ENCODE measurements at regions not wholly inside any gene's neighbourhood (a gene's known extent, or its start where the extent isn't known, plus 50 kb on each side); places are given as distances from the start of the nearest gene placed in this dataset.

DNA sequence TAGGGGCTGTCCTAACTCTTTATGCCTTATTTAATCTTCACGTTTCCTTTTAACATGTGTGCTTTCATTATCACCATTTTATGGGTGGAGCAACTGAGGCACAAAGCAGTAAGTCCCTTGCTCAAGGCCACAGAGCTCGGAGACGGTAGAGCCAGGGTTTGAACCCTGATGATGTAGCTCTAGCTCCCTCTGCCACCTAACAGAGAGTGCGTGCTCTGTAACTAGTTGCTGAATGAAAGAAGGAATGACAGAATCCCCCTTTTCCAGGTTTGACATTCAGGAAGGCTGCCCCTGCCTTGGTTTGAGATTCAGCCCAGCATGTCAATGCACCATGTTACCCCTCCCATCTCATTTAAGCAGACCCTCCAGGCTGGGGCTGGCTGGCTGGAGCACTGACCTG is 193.3 kb upstream of the NAV2 start:
- FAIRE-seq: no peak
- Histone ChIP-seq H3K9ac (ENCODE audit: low read length) (no peak overlapping the region), H3K36me3 (ENCODE audit: insufficient read depth, low read length) (no peaks in the 10 kb centered on the region), H3K4me1 (ENCODE audit: insufficient read depth, low read length) (no peaks in the 10 kb centered on the region), H3K27ac (ENCODE audit: low read depth, low read length) (no peak overlapping the region), H3K4me3 (ENCODE audit: insufficient read depth, low read depth, low read length) (no peak overlapping the region), H4K20me1 (ENCODE audit: insufficient read depth, low read length) (no peaks in the 10 kb centered on the region), H3K79me2 (ENCODE audit: insufficient read depth, low read length) (no peaks in the 10 kb centered on the region), H3K9me3 (ENCODE audit: insufficient read depth, low read depth, low read length) (no peaks in the 10 kb centered on the region), H3K27me3 (ENCODE audit: insufficient read depth, low read length) (peaks cover 21% of the 10 kb centered on the region), H3K4me2 (ENCODE audit: low read length) (no peak overlapping the region), H2AFZ (ENCODE audit: low read depth, low read length) (no peak overlapping the region)
- Mint-ChIP-seq H3K27me3 (ENCODE audit: low read depth, unreplicated experiment) (peaks cover 46% of the 10 kb centered on the region), H3K36me3 (ENCODE audit: low read depth, unreplicated experiment) (no peaks in the 10 kb centered on the region), H3K27ac (ENCODE audit: unreplicated experiment) (no peak overlapping the region), H3K9me3 (ENCODE audit: unreplicated experiment) (no peaks in the 10 kb centered on the region), H3K4me1 (ENCODE audit: low read depth, unreplicated experiment) (peaks cover 2% of the 10 kb centered on the region), H3K4me3 (ENCODE audit: unreplicated experiment) (no peak overlapping the region)
- DNase-seq (ENCODE audit: low read depth): no peak
- no peak for TF ChIP-seq EZH2 (IDR thresholded peaks at IDR 0.05; ENCODE audit: insufficient read depth, low read length)
- TF ChIP-seq, protein P1, sequence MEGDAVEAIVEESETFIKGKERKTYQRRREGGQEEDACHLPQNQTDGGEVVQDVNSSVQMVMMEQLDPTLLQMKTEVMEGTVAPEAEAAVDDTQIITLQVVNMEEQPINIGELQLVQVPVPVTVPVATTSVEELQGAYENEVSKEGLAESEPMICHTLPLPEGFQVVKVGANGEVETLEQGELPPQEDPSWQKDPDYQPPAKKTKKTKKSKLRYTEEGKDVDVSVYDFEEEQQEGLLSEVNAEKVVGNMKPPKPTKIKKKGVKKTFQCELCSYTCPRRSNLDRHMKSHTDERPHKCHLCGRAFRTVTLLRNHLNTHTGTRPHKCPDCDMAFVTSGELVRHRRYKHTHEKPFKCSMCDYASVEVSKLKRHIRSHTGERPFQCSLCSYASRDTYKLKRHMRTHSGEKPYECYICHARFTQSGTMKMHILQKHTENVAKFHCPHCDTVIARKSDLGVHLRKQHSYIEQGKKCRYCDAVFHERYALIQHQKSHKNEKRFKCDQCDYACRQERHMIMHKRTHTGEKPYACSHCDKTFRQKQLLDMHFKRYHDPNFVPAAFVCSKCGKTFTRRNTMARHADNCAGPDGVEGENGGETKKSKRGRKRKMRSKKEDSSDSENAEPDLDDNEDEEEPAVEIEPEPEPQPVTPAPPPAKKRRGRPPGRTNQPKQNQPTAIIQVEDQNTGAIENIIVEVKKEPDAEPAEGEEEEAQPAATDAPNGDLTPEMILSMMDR (IDR thresholded peaks at IDR 0.05; ENCODE audit: insufficient read depth, low read depth, low read length): no peak

DNA sequence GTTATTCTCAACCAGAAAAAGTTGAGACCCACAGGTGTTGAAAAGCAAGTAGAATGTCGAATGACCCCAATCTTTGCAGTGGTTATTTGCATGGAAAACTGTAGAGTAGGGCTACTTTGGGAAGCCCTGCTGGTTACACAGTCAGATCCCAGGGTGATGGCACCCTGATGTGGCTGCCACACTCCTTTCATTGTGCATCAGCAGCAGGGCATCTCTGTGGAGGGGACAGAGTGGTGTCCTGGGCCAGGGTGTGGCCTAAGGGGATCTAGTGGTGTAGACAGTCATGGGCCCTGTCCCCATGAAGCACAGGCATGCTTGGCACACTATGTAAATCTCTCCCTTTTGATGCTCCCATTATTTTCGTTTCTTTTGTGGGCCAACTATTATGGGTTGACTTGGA is 199.4 kb upstream of the NAV2 start:
- no peaks in the 10 kb centered on the region for H3K79me2 ChIP-seq (ENCODE audit: insufficient read depth, low read length)
- no peak overlapping the region for H3K9ac ChIP-seq (ENCODE audit: low read length)
- no peaks in the 10 kb centered on the region for H4K20me1 ChIP-seq (ENCODE audit: insufficient read depth, low read length)
- H3K9me3 Mint-ChIP-seq (ENCODE audit: unreplicated experiment): peaks cover 2% of the 10 kb centered on the region
- no peaks in the 10 kb centered on the region for H3K9me3 ChIP-seq (ENCODE audit: insufficient read depth, low read depth, low read length)
- H3K27ac ChIP-seq (ENCODE audit: low read depth, low read length): no peak overlapping the region
- H3K4me3 ChIP-seq (ENCODE audit: insufficient read depth, low read depth, low read length): no peak overlapping the region
- no peak overlapping the region for H3K27ac Mint-ChIP-seq (ENCODE audit: unreplicated experiment)
- H3K36me3 ChIP-seq (ENCODE audit: insufficient read depth, low read length): no peaks in the 10 kb centered on the region
- no peaks in the 10 kb centered on the region for H3K4me1 Mint-ChIP-seq (ENCODE audit: low read depth, unreplicated experiment)
- DNase-seq (ENCODE audit: low read depth) (no peak), FAIRE-seq (no peak)
- TF ChIP-seq, protein P1 (IDR thresholded peaks at IDR 0.05; ENCODE audit: insufficient read depth, low read depth, low read length): no peak
- no peak for TF ChIP-seq EZH2 (IDR thresholded peaks at IDR 0.05; ENCODE audit: insufficient read depth, low read length)
- H3K27me3 Mint-ChIP-seq (ENCODE audit: low read depth, unreplicated experiment): peaks cover 58% of the 10 kb centered on the region
- no peaks in the 10 kb centered on the region for H3K4me1 ChIP-seq (ENCODE audit: insufficient read depth, low read length)
- H3K27me3 ChIP-seq (ENCODE audit: insufficient read depth, low read length): peaks cover 30% of the 10 kb centered on the region
- no peak overlapping the region for H3K4me2 ChIP-seq (ENCODE audit: low read length)
- no peak overlapping the region for H2AFZ ChIP-seq (ENCODE audit: low read depth, low read length)
- no peak overlapping the region for H3K4me3 Mint-ChIP-seq (ENCODE audit: unreplicated experiment)
- no peaks in the 10 kb centered on the region for H3K36me3 Mint-ChIP-seq (ENCODE audit: low read depth, unreplicated experiment)

DNA sequence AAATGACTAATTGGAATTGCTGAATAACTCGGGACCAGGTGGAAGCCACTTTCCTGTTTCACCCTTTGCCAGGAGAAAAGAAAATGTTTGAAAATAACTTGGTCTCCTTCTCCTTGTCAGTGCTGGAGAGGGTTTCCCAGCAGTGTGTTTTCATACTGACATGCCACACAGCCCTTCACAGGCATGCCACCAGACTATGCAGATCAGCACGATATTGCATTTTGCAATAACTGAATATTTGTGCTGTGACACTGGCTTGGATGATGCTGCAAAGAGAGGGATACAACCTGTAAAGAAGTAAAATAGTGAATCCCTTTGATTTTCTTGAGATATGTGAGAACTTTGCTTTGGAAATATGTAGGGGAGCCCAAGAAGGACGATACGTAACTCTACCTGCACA is 200.0 kb upstream of the NAV2 start:
- no peak for TF ChIP-seq EZH2 (IDR thresholded peaks at IDR 0.05; ENCODE audit: insufficient read depth, low read length)
- TF ChIP-seq, protein P1 (IDR thresholded peaks at IDR 0.05; ENCODE audit: insufficient read depth, low read depth, low read length): no peak
- H3K36me3 ChIP-seq (ENCODE audit: insufficient read depth, low read length): no peaks in the 10 kb centered on the region
- no peaks in the 10 kb centered on the region for H3K4me1 ChIP-seq (ENCODE audit: insufficient read depth, low read length)
- H3K27ac Mint-ChIP-seq (ENCODE audit: unreplicated experiment): no peak overlapping the region
- H3K4me3 Mint-ChIP-seq (ENCODE audit: unreplicated experiment): no peak overlapping the region
- no peak overlapping the region for H3K4me3 ChIP-seq (ENCODE audit: insufficient read depth, low read depth, low read length)
- H3K36me3 Mint-ChIP-seq (ENCODE audit: low read depth, unreplicated experiment): no peaks in the 10 kb centered on the region
- H3K9ac ChIP-seq (ENCODE audit: low read length): no peak overlapping the region
- FAIRE-seq (no peak), DNase-seq (ENCODE audit: low read depth) (no peak)
- no peak overlapping the region for H3K27ac ChIP-seq (ENCODE audit: low read depth, low read length)
- H3K9me3 ChIP-seq (ENCODE audit: insufficient read depth, low read depth, low read length): no peaks in the 10 kb centered on the region
- H2AFZ ChIP-seq (ENCODE audit: low read depth, low read length): no peak overlapping the region
- H3K27me3 Mint-ChIP-seq (ENCODE audit: low read depth, unreplicated experiment): peaks cover 54% of the 10 kb centered on the region
- H4K20me1 ChIP-seq (ENCODE audit: insufficient read depth, low read length): no peaks in the 10 kb centered on the region
- no peaks in the 10 kb centered on the region for H3K79me2 ChIP-seq (ENCODE audit: insufficient read depth, low read length)
- peaks cover 2% of the 10 kb centered on the region for H3K9me3 Mint-ChIP-seq (ENCODE audit: unreplicated experiment)
- no peak overlapping the region for H3K4me2 ChIP-seq (ENCODE audit: low read length)
- no peaks in the 10 kb centered on the region for H3K4me1 Mint-ChIP-seq (ENCODE audit: low read depth, unreplicated experiment)
- H3K27me3 ChIP-seq (ENCODE audit: insufficient read depth, low read length): peaks cover 32% of the 10 kb centered on the region
